Prostate gland (tissue), 2 donors: ENCODE measurements at regions not wholly inside any gene's neighbourhood (a gene's known extent, or its start where the extent isn't known, plus 50 kb on each side); places are given as distances from the start of the nearest gene placed in this dataset.

Experiments used
- CTCF ChIP-seq, 4 experiments: fragments of 200-600 bp in 2 of 4; fragments of 450-650 bp in 2 of 4; sonication (generic) in 2 of 4; IDR thresholded peaks; 1 replicate in 3 of 4; 2 replicates in 1 of 4; pipeline ENCODE4 v1.5.1; 2016 to 2019; ENCODE audit warnings: antibody characterized with exemption in 4 of 4, mild to moderate bottlenecking in 2 of 4, moderate library complexity in 2 of 4
- POLR2AphosphoS5 ChIP-seq: sonication (generic); formaldehyde crosslinking; IDR thresholded peaks from one replicate; pipeline ENCODE4 v1.6.1; 2017; ENCODE audit warnings: antibody characterized with exemption

GRCh38 chr6:148221196-148221979, 121.2 kb upstream of the SASH1 start:
- TF ChIP-seq POLR2AphosphoS5, result no peak
- no peak for TF ChIP-seq CTCF (IDR thresholded peaks at IDR 0.05)
